H9 (cell line): ENCODE measurements at regions not wholly inside any gene's neighbourhood (a gene's known extent, or its start where the extent isn't known, plus 50 kb on each side); places are given as distances from the start of the nearest gene placed in this dataset.

Experiments
- DNase-seq: peaks from one replicate; pipeline ENCODE4 v3.0.0-alpha.2; 2017
- H2AFZ ChIP-seq: one replicate; pipeline ENCODE4 v1.6.1; 2013; ENCODE audit warnings: mild to moderate bottlenecking, low read length, control low read depth, moderate library complexity
- H2AK5ac ChIP-seq: 2 replicates; pipeline ENCODE4 v1.6.1; 2013; ENCODE audit warnings: low read length, control low read depth, mixed read lengths; ENCODE audit not compliant: insufficient read length
- H2BK120ac ChIP-seq: one replicate; pipeline ENCODE4 v1.6.1; 2013; ENCODE audit warnings: low read depth, mild to moderate bottlenecking, low read length, control low read depth, inconsistent platforms; ENCODE audit not compliant: poor library complexity, severe bottlenecking
- H2BK12ac ChIP-seq: 2 replicates; pipeline ENCODE4 v1.6.1; 2013; ENCODE audit warnings: low read length, control low read depth, mixed read lengths, low read depth; ENCODE audit not compliant: insufficient read length
- H2BK15ac ChIP-seq: 2 replicates; pipeline ENCODE4 v1.6.1; 2013; ENCODE audit warnings: low read depth, low read length, control low read depth
- H2BK20ac ChIP-seq: one replicate; pipeline ENCODE4 v1.6.1; 2013; ENCODE audit warnings: low read depth, mild to moderate bottlenecking, low read length, control low read depth, inconsistent platforms; ENCODE audit not compliant: poor library complexity, severe bottlenecking
- H2BK5ac ChIP-seq: 2 replicates; pipeline ENCODE4 v1.6.1; 2013; ENCODE audit warnings: low read length, control low read depth, mixed read lengths; ENCODE audit not compliant: insufficient read length
- H3K14ac ChIP-seq: 2 replicates; pipeline ENCODE4 v1.6.1; 2013; ENCODE audit warnings: low read length, control low read depth; ENCODE audit not compliant: insufficient read depth
- H3K18ac ChIP-seq: 2 replicates; pipeline ENCODE4 v1.6.1; 2013; ENCODE audit warnings: low read depth, mild to moderate bottlenecking, mixed read lengths, low read length, control low read depth; ENCODE audit not compliant: insufficient read length
- H3K23ac ChIP-seq: 2 replicates; pipeline ENCODE4 v1.6.1; 2013; ENCODE audit warnings: low read length, control low read depth, mixed read lengths, low read depth; ENCODE audit not compliant: insufficient read length
- H3K23me2 ChIP-seq: 2 replicates; pipeline ENCODE4 v1.6.1; 2013; ENCODE audit warnings: low read depth, mild to moderate bottlenecking, mixed read lengths, low read length, control low read depth; ENCODE audit not compliant: insufficient read length, poor library complexity, severe bottlenecking
- H3K27ac ChIP-seq: 2 replicates; pipeline ENCODE4 v1.5.1; 2013; ENCODE audit warnings: low read length, control low read depth, mixed read lengths, low read depth; ENCODE audit not compliant: insufficient read length
- H3K27me3 ChIP-seq: 2 replicates; pipeline ENCODE4 v1.6.1; 2013; ENCODE audit warnings: low read length, control low read depth, inconsistent platforms; ENCODE audit not compliant: insufficient read depth
- H3K4ac ChIP-seq: 2 replicates; pipeline ENCODE4 v1.6.1; 2013; ENCODE audit warnings: low read depth, mild to moderate bottlenecking, control low read depth, inconsistent platforms, low read length, moderate library complexity
- H3K4me1 ChIP-seq: 2 replicates; pipeline ENCODE4 v1.6.1; 2013; ENCODE audit warnings: low read length, control low read depth, inconsistent platforms; ENCODE audit not compliant: insufficient read depth
- H3K4me2 ChIP-seq: 2 replicates; pipeline ENCODE4 v1.6.1; 2013; ENCODE audit warnings: low read length, control low read depth, mixed read lengths; ENCODE audit not compliant: insufficient read length, insufficient read depth
- H3K56ac ChIP-seq: 2 replicates; pipeline ENCODE4 v1.6.1; 2013; ENCODE audit warnings: low read depth, mild to moderate bottlenecking, mixed read lengths, low read length, control low read depth; ENCODE audit not compliant: insufficient read length
- H3K79me1 ChIP-seq: 2 replicates; pipeline ENCODE4 v1.6.1; 2013; ENCODE audit warnings: low read depth, mild to moderate bottlenecking, moderate library complexity, low read length, control low read depth, inconsistent platforms; ENCODE audit not compliant: insufficient read depth, poor library complexity, severe bottlenecking
- H3K79me2 ChIP-seq: 2 replicates; pipeline ENCODE4 v1.6.1; 2013; ENCODE audit warnings: low read length, control low read depth, inconsistent platforms; ENCODE audit not compliant: insufficient read depth
- H3K9ac ChIP-seq: 2 replicates; pipeline ENCODE4 v1.6.1; 2013; ENCODE audit warnings: low read length, control low read depth, mixed read lengths; ENCODE audit not compliant: insufficient read length; ENCODE audit errors: extremely low read depth
- H3K9me3 ChIP-seq: one replicate; pipeline ENCODE4 v1.6.1; 2013; ENCODE audit warnings: low read depth, low read length, inconsistent platforms; ENCODE audit not compliant: control insufficient read depth
- H3T11ph ChIP-seq: one replicate; pipeline ENCODE4 v1.6.1; 2013; ENCODE audit warnings: mild to moderate bottlenecking, low read length, control low read depth, inconsistent platforms
- H4K20me1 ChIP-seq: one replicate; pipeline ENCODE4 v1.6.1; 2013; ENCODE audit not compliant: control insufficient read depth, insufficient read length, insufficient read depth
- H4K5ac ChIP-seq: 2 replicates; pipeline ENCODE4 v1.6.1; 2013; ENCODE audit warnings: low read depth, mild to moderate bottlenecking, mixed read lengths, low read length, control low read depth; ENCODE audit not compliant: insufficient read length
- H4K8ac ChIP-seq: replicated peaks from 2 replicates; pipeline ENCODE4 v1.6.1; 2013; ENCODE audit warnings: low read length, control low read depth, mixed read lengths, low read depth; ENCODE audit not compliant: insufficient read length
- H4K91ac ChIP-seq: 2 replicates; pipeline ENCODE4 v1.6.1; 2013; ENCODE audit warnings: low read depth, mild to moderate bottlenecking, moderate library complexity, mixed read lengths, low read length, control low read depth; ENCODE audit not compliant: insufficient read length
- H3K27ac Mint-ChIP-seq, 3 experiments: 2 replicates in 2 of 3; 3 replicates in 1 of 3; pipeline ENCODE4 v1.8.0; 2020 to 2021; ENCODE audit warnings: mixed read lengths in 3 of 3, mild to moderate bottlenecking in 1 of 3, moderate library complexity in 1 of 3
- H3K27me3 Mint-ChIP-seq: 2 replicates; pipeline ENCODE4 v1.8.0; 2021; ENCODE audit warnings: low read depth, mild to moderate bottlenecking, moderate library complexity, mixed read lengths
- H3K36me3 Mint-ChIP-seq, 3 experiments: 2 replicates in 2 of 3; 3 replicates in 1 of 3; pipeline ENCODE4 v1.8.0; 2020 to 2021; ENCODE audit warnings: low read depth in 3 of 3, mixed read lengths in 3 of 3; ENCODE audit not compliant: insufficient read depth in 1 of 3
- H3K4me1 Mint-ChIP-seq, 2 experiments: 2 replicates each; pipeline ENCODE4 v1.8.0; 2020; ENCODE audit warnings: mixed read lengths in 2 of 2
- H3K4me3 Mint-ChIP-seq, 2 experiments: 2 replicates in 1 of 2; 3 replicates in 1 of 2; pipeline ENCODE4 v1.8.0; 2020 to 2021; ENCODE audit warnings: mild to moderate bottlenecking in 2 of 2, mixed read lengths in 2 of 2, moderate library complexity in 1 of 2
- H3K9me3 Mint-ChIP-seq, 2 experiments: 2 replicates in 1 of 2; 3 replicates in 1 of 2; pipeline ENCODE4 v1.8.0; 2020; ENCODE audit warnings: mild to moderate bottlenecking in 2 of 2, mixed read lengths in 2 of 2, moderate library complexity in 1 of 2
- TF ChIP-seq, protein P1 (sequence below): fragments of 200-600 bp; sonication (generic); conservative IDR thresholded peaks from 3 replicates; pipeline ENCODE4 v1.8.0; 2021; ENCODE audit warnings: antibody characterized with exemption, mild to moderate bottlenecking

DNA sequence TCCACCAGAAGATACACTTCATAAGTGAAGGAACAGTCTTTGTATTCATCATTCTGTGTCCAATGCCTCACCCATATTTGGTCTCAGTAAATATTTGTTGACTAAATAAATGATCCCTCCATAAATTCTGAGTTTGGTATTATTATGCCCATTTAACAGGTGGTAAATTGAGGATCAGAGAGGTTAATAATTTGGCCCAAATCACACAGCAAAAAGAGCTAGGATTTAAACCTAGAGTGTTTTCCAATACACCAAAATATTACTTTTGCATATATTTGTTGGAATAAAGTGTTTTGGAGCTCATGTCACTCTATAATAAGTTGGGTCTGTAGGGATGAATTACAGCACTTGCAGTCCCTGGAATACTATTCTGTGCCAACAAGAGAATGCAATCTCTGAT is 470.3 kb downstream of the ARHGEF28 start:
- DNase-seq = no peak

More for the DNA sequence above, 470.3 kb downstream of the ARHGEF28 start:
- no peak overlapping the region for H3K18ac ChIP-seq
- H4K91ac ChIP-seq = no peak overlapping the region
- H3K9ac ChIP-seq = no peak overlapping the region
- Mint-ChIP-seq H3K27me3 (no peaks in the 10 kb centered on the region), H3K9me3 (peaks cover 5 to 6% of the 10 kb centered on the region in 2 experiments; a peak in 3 of 5 replicates), H3K27ac (no peak overlapping the region), H3K36me3 (peaks cover 4 to 7% (median 5%) of the 10 kb centered on the region in 3 experiments; a peak in 3 of 7 replicates), H3K4me3 (no peak overlapping the region), H3K4me1 (no peaks in the 10 kb centered on the region)
- no peak overlapping the region for H2AFZ ChIP-seq
- H2BK15ac ChIP-seq = no peak overlapping the region
- H3K27ac ChIP-seq = no peak overlapping the region
- H3K79me1 ChIP-seq = no peaks in the 10 kb centered on the region
- no peak overlapping the region for H2BK120ac ChIP-seq
- TF ChIP-seq, protein P1, sequence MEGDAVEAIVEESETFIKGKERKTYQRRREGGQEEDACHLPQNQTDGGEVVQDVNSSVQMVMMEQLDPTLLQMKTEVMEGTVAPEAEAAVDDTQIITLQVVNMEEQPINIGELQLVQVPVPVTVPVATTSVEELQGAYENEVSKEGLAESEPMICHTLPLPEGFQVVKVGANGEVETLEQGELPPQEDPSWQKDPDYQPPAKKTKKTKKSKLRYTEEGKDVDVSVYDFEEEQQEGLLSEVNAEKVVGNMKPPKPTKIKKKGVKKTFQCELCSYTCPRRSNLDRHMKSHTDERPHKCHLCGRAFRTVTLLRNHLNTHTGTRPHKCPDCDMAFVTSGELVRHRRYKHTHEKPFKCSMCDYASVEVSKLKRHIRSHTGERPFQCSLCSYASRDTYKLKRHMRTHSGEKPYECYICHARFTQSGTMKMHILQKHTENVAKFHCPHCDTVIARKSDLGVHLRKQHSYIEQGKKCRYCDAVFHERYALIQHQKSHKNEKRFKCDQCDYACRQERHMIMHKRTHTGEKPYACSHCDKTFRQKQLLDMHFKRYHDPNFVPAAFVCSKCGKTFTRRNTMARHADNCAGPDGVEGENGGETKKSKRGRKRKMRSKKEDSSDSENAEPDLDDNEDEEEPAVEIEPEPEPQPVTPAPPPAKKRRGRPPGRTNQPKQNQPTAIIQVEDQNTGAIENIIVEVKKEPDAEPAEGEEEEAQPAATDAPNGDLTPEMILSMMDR = no peak
- H2BK5ac ChIP-seq = no peak overlapping the region
- H2BK20ac ChIP-seq = no peak overlapping the region
- no peaks in the 10 kb centered on the region for H3K79me2 ChIP-seq
- no peaks in the 10 kb centered on the region for H3K27me3 ChIP-seq
- no peaks in the 10 kb centered on the region for H4K20me1 ChIP-seq
- no peak overlapping the region for H4K8ac ChIP-seq
- no peak overlapping the region for H3K14ac ChIP-seq
- no peak overlapping the region for H2BK12ac ChIP-seq
- no peaks in the 10 kb centered on the region for H3K9me3 ChIP-seq
- no peak overlapping the region for H3K4me2 ChIP-seq
- no peak overlapping the region for H3T11ph ChIP-seq
- no peak overlapping the region for H3K4ac ChIP-seq
- no peak overlapping the region for H4K5ac ChIP-seq
- H3K56ac ChIP-seq = no peak overlapping the region
- no peaks in the 10 kb centered on the region for H3K4me1 ChIP-seq
- H3K23ac ChIP-seq = no peak overlapping the region
- H2AK5ac ChIP-seq = no peak overlapping the region
- no peaks in the 10 kb centered on the region for H3K23me2 ChIP-seq
